ENCODE measurements at regions not wholly inside any gene's neighbourhood (a gene's known extent, or its start where the extent isn't known, plus 50 kb on each side); places are given as distances from the start of the nearest gene placed in this dataset.
"Not testable (repeated sequence)": the region's sequence is repeated elsewhere in the genome, so short reads cannot be mapped to it uniquely, and the experiment has no call there.

DNA sequence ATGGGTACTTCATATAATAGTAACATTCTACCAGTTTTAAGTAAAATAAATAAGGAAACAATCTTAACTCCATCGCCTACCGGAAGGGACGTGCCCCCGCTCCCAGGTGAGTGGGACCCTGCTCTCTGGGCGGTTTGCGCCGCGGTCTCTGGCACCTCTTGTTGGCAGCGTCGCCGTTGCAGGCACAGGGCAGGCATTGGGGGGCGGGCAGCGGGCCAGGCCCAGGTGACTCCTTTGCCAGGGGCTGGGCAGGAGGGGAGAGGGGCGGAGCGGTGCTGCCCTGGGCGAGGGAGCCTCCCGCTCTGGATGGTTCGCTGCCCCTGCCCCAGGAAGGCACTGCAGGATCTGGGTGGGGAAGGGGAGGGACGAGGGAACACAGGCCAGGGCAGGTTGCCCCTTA lies 55.6 kb upstream of the GPR39 start:
- H3K27me3 ChIP-seq (ENCODE audit: control insufficient read depth, insufficient read depth, low read length); H3K36me3 ChIP-seq (ENCODE audit: control insufficient read depth, insufficient read depth, low read length); DNase-seq (ENCODE audit: low read depth, low spot score); H3K27ac ChIP-seq (ENCODE audit: low read length); H3K9me3 ChIP-seq (ENCODE audit: control insufficient read depth, insufficient read depth, low read length); H3K4me3 ChIP-seq (ENCODE audit: low read length); H3K4me1 ChIP-seq (ENCODE audit: control insufficient read depth, insufficient read depth, low read length): not testable (repeated sequence)
- WGBS (ENCODE audit: insufficient coverage, insufficient read length), result no CpG with 5 or more reads among the region's 19 CpGs

GRCh38 chr2:132361498-132361897 lies 55.1 kb upstream of the GPR39 start:
- not testable (repeated sequence) for H3K4me3 ChIP-seq (ENCODE audit: low read length); H3K9me3 ChIP-seq (ENCODE audit: control insufficient read depth, insufficient read depth, low read length); H3K36me3 ChIP-seq (ENCODE audit: control insufficient read depth, insufficient read depth, low read length); H3K27me3 ChIP-seq (ENCODE audit: control insufficient read depth, insufficient read depth, low read length); H3K27ac ChIP-seq (ENCODE audit: low read length); DNase-seq (ENCODE audit: low read depth, low spot score); H3K4me1 ChIP-seq (ENCODE audit: control insufficient read depth, insufficient read depth, low read length)
- WGBS (ENCODE audit: insufficient coverage, insufficient read length), result no CpG with 5 or more reads among the region's 16 CpGs

GRCh38 chr2:132363352-132363751 lies 53.3 kb upstream of the GPR39 start:
- not testable (repeated sequence) for H3K4me1 ChIP-seq (ENCODE audit: control insufficient read depth, insufficient read depth, low read length); H3K4me3 ChIP-seq (ENCODE audit: low read length); H3K27me3 ChIP-seq (ENCODE audit: control insufficient read depth, insufficient read depth, low read length); H3K36me3 ChIP-seq (ENCODE audit: control insufficient read depth, insufficient read depth, low read length); H3K27ac ChIP-seq (ENCODE audit: low read length); DNase-seq (ENCODE audit: low read depth, low spot score); H3K9me3 ChIP-seq (ENCODE audit: control insufficient read depth, insufficient read depth, low read length)
- no CpG with 5 or more reads among the region's 2 CpGs for WGBS (ENCODE audit: insufficient coverage, insufficient read length)

GRCh38 chr2:132365963-132366362 lies 50.6 kb upstream of the GPR39 start:
- no CpG with 5 or more reads among the region's 3 CpGs for WGBS (ENCODE audit: insufficient coverage, insufficient read length)
- H3K4me1 ChIP-seq (ENCODE audit: control insufficient read depth, insufficient read depth, low read length); DNase-seq (ENCODE audit: low read depth, low spot score): not testable (repeated sequence)

GRCh38 chr2:132366421-132367180 lies 50.0 kb upstream of the GPR39 start:
- H3K4me1 ChIP-seq (ENCODE audit: control insufficient read depth, insufficient read depth, low read length), result no peaks in the 10 kb centered on the region
- WGBS (ENCODE audit: insufficient coverage, insufficient read length), result no CpG with 5 or more reads among the region's 5 CpGs
- no peak overlapping the region for H3K4me3 ChIP-seq (ENCODE audit: low read length)
- no peaks in the 10 kb centered on the region for H3K36me3 ChIP-seq (ENCODE audit: control insufficient read depth, insufficient read depth, low read length)
- no peak overlapping the region for H3K27ac ChIP-seq (ENCODE audit: low read length)
- no peak for DNase-seq (ENCODE audit: low read depth, low spot score)
- H3K27me3 ChIP-seq (ENCODE audit: control insufficient read depth, insufficient read depth, low read length), result no peaks in the 10 kb centered on the region
- H3K9me3 ChIP-seq (ENCODE audit: control insufficient read depth, insufficient read depth, low read length), result no peaks in the 10 kb centered on the region

More at GRCh38 chr2:132365963-132366362, 50.6 kb upstream of the GPR39 start:
- H3K9me3 ChIP-seq (ENCODE audit: control insufficient read depth, insufficient read depth, low read length); H3K36me3 ChIP-seq (ENCODE audit: control insufficient read depth, insufficient read depth, low read length); H3K4me3 ChIP-seq (ENCODE audit: low read length); H3K27me3 ChIP-seq (ENCODE audit: control insufficient read depth, insufficient read depth, low read length); H3K27ac ChIP-seq (ENCODE audit: low read length): not testable (repeated sequence)

Data from iPS DF 6.9 (cell line).